Neural crest cell (in vitro differentiated cells): ENCODE measurements at regions not wholly inside any gene's neighbourhood (a gene's known extent, or its start where the extent isn't known, plus 50 kb on each side); places are given as distances from the start of the nearest gene placed in this dataset.
"Not testable (repeated sequence)": the region's sequence is repeated elsewhere in the genome, so short reads cannot be mapped to it uniquely, and the experiment has no call there.

ENCODE experiments used
- DNase-seq: peaks from one replicate; pipeline ENCODE4 v3.0.0; 2021; ENCODE audit warnings: low read depth, mixed read lengths, low spot score
- H3K27ac Mint-ChIP-seq: one replicate; pipeline ENCODE4 v1.8.0; 2021; ENCODE audit warnings: mild to moderate bottlenecking, mixed read lengths; ENCODE audit not compliant: unreplicated experiment
- H3K27me3 Mint-ChIP-seq: 2 replicates; pipeline ENCODE4 v1.8.0; 2021; ENCODE audit warnings: low read depth, mild to moderate bottlenecking, mixed read lengths
- H3K36me3 Mint-ChIP-seq: 2 replicates; pipeline ENCODE4 v1.8.0; 2021; ENCODE audit warnings: low read depth, mild to moderate bottlenecking, mixed read lengths
- H3K4me1 Mint-ChIP-seq: 2 replicates; pipeline ENCODE4 v1.8.0; 2021; ENCODE audit warnings: mixed read lengths
- H3K4me3 Mint-ChIP-seq: one replicate; pipeline ENCODE4 v1.8.0; 2021; ENCODE audit warnings: mild to moderate bottlenecking, mixed read lengths
- H3K9me3 Mint-ChIP-seq: 2 replicates; pipeline ENCODE4 v1.8.0; 2021; ENCODE audit warnings: mixed read lengths
- TF ChIP-seq, protein P1 (sequence below): fragments of 200-600 bp; sonication (generic); conservative IDR thresholded peaks from 2 replicates; pipeline ENCODE4 v1.5.0; 2021; ENCODE audit warnings: antibody characterized with exemption, mild to moderate bottlenecking

DNA sequence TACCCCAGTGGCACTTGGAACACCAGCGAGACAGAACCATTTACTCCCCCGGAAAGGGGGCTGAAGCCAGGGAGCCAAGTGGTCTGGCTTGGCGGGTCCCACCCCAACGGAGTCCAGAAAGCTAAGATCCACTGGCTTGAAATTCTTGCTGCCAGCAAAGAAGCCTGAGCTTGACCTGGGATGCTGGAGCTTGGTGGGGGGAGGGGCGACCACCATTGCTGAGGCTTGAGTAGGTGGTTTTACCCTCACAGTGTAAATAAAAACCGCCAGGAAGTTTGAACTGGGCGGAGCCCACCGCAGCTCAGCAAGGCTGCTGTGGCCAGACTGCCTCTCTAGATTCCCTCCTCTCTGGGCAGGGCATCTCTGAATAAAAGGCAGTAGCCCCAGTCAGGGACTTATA is 62.8 kb downstream of the RPS24 start:
- not testable (repeated sequence) for H3K4me1 Mint-ChIP-seq, H3K27ac Mint-ChIP-seq, H3K36me3 Mint-ChIP-seq, DNase-seq, H3K9me3 Mint-ChIP-seq, H3K4me3 Mint-ChIP-seq
- peaks cover 18% of the 10 kb centered on the region for H3K27me3 Mint-ChIP-seq

DNA sequence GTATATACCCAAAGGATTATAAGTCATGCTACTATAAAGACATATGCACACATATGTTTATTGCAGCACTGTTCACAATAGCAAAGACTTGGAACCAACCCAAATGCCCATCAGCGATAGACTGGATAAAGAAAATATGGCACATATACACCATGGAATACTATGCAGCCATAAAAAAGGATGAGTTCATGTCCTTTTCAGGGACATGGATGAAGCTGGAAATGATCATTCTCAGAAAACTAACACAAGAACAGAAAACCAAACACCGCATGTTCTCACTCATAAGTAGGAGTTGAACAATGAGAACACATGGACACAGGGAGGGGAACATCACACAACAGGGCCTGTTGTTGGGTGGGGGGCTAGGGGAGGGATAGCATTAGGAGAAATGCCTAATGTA is 68.9 kb downstream of the RPS24 start:
- Mint-ChIP-seq H3K27me3 (peaks cover 14% of the 10 kb centered on the region), H3K9me3 (peaks cover 36% of the 10 kb centered on the region), H3K36me3 (peaks cover 17% of the 10 kb centered on the region)
- DNase-seq, H3K4me3 Mint-ChIP-seq, H3K4me1 Mint-ChIP-seq, H3K27ac Mint-ChIP-seq: not testable (repeated sequence)

DNA sequence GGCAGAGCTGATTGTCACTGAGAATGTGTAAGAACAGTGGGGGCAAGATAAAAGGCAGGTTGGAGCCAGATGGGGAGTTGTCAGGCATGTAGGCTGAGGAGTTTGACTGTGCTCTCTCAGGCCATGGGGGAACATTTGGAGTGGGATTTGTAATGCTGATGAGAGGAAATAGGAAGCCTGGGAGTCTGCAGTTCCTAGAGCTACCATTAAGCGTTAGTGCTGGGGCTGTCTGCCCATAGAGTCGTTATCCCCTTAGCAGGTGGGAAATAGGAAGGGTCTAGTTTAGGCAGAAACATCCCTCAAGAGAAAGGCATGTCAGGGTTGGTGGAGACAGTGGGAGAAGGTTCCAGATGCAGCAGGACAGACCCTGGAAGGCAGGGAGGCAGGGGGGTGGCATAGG is 75.5 kb downstream of the RPS24 start:
- H3K27me3 Mint-ChIP-seq, result peaks cover 6% of the 10 kb centered on the region
- no peak overlapping the region for H3K27ac Mint-ChIP-seq
- peaks cover 12% of the 10 kb centered on the region for H3K36me3 Mint-ChIP-seq
- DNase-seq, result no peak
- no peaks in the 10 kb centered on the region for H3K4me1 Mint-ChIP-seq
- H3K9me3 Mint-ChIP-seq, result peaks cover 17% of the 10 kb centered on the region
- TF ChIP-seq, protein P1, sequence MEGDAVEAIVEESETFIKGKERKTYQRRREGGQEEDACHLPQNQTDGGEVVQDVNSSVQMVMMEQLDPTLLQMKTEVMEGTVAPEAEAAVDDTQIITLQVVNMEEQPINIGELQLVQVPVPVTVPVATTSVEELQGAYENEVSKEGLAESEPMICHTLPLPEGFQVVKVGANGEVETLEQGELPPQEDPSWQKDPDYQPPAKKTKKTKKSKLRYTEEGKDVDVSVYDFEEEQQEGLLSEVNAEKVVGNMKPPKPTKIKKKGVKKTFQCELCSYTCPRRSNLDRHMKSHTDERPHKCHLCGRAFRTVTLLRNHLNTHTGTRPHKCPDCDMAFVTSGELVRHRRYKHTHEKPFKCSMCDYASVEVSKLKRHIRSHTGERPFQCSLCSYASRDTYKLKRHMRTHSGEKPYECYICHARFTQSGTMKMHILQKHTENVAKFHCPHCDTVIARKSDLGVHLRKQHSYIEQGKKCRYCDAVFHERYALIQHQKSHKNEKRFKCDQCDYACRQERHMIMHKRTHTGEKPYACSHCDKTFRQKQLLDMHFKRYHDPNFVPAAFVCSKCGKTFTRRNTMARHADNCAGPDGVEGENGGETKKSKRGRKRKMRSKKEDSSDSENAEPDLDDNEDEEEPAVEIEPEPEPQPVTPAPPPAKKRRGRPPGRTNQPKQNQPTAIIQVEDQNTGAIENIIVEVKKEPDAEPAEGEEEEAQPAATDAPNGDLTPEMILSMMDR, result no peak
- no peak overlapping the region for H3K4me3 Mint-ChIP-seq

DNA sequence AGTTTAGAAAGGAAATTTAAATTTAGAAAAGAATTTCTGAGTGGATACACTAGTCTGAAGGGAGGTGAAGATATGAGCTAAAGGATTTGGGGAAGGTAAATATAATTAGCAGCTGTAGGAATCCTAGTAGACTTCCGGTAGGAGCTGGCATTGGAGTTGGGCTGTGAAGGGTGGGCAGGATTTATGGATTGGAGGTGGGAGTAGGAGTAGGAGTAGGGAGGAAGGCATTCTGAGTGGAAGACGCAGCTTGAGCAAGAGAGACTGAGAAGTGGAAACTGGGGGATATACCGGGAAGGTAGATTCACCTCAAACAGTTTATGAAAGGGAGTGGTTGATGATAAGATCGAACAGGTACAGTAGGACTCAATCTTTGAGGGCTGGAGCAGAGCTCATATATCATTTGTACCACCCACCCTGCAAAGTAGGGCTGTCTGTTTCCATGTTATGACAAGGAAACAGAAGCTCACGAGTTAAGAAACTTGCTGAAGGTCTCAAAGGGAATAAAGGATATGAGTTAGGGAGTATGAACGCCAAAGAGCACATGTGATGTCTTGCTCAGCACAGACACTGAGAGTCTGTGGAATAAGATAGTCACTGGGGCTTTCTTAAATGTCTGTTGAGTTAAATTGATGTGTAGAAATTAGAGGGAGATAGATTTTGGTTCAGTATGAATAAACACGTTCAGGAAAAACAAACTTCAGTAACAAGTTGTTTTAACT is 81.6 kb downstream of the RPS24 start:
- Mint-ChIP-seq H3K36me3 (peaks cover 2% of the 10 kb centered on the region), H3K9me3 (peaks cover 4% of the 10 kb centered on the region), H3K27me3 (peaks cover 21% of the 10 kb centered on the region), H3K27ac (no peak overlapping the region), H3K4me3 (no peak overlapping the region), H3K4me1 (no peaks in the 10 kb centered on the region)
- TF ChIP-seq, protein P1, result no peak
- DNase-seq, result no peak

DNA sequence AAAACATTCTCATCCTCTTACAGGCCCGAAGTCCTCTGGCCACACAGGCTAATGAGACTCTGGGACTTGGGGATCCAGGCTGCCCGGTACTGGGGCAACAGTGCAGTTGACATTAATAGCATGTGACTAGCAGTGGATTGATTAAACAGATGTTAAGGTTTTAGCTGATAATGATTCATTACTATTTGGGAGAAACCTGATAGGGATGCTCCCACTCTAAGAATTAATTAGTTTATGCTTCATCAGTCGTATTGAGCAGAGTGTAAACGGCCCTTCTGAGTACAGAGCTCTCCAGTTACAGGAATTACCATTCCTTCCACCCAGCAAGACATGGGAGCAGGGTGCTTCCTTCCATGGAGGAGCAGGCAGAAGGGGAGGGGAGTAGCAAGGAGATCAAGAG is 82.7 kb downstream of the RPS24 start:
- Mint-ChIP-seq H3K27me3 (peaks cover 22% of the 10 kb centered on the region), H3K36me3 (peaks cover 4% of the 10 kb centered on the region), H3K9me3 (peaks cover 4% of the 10 kb centered on the region), H3K4me3 (no peak overlapping the region), H3K4me1 (no peaks in the 10 kb centered on the region), H3K27ac (no peak overlapping the region)
- no peak for DNase-seq
- TF ChIP-seq, protein P1, result no peak

DNA sequence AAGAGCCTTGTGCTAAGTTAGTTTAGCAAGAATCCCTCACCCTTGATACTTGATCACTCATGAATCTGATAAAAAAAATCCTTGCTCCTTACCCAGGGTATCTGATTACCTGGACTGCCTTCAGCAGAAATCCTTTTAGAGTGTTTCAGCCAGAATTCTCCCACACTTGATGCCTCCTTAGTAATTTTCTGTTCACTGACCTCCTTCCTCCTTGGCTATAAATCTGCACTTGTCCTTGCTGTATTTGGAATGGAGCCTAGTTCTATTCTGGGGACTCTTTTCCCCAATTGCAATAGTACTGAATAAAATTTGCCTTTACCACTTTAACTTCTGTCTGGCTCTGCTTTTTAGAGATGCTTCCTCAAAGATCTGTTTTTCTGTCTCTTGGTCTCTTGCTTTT is 84.9 kb downstream of the RPS24 start:
- no peaks in the 10 kb centered on the region for H3K4me1 Mint-ChIP-seq
- H3K9me3 Mint-ChIP-seq, result peaks cover 11% of the 10 kb centered on the region
- H3K27me3 Mint-ChIP-seq, result peaks cover 22% of the 10 kb centered on the region
- no peak for DNase-seq
- TF ChIP-seq, protein P1, result no peak
- H3K27ac Mint-ChIP-seq, result no peak overlapping the region
- H3K36me3 Mint-ChIP-seq, result peaks cover 12% of the 10 kb centered on the region
- no peak overlapping the region for H3K4me3 Mint-ChIP-seq
